Neural progenitor cell (in vitro differentiated cells): ENCODE measurements at regions not wholly inside any gene's neighbourhood (a gene's known extent, or its start where the extent isn't known, plus 50 kb on each side); places are given as distances from the start of the nearest gene placed in this dataset.

ENCODE experiments used
- DNase-seq: peaks from one replicate; pipeline ENCODE4 v3.0.0-alpha.2; 2016; ENCODE audit warnings: low spot score
- H2AFZ ChIP-seq: fragments of 200-600 bp; sonication (generic); replicated peaks from 2 replicates; pipeline ENCODE4 v1.6.1; 2016; ENCODE audit warnings: antibody characterized with exemption
- H3F3A ChIP-seq: fragments of 200-600 bp; sonication (generic); 2 replicates; pipeline ENCODE4 v1.6.1; 2016; ENCODE audit warnings: antibody characterized with exemption, low read depth
- H3K27ac ChIP-seq: fragments of 200-600 bp; sonication (generic); 2 replicates; pipeline ENCODE4 v1.5.1; 2016; ENCODE audit warnings: mild to moderate bottlenecking
- H3K27me3 ChIP-seq: fragments of 200-600 bp; sonication (generic); 2 replicates; pipeline ENCODE4 v1.6.1; 2016; ENCODE audit warnings: mild to moderate bottlenecking, moderate library complexity
- H3K36me3 ChIP-seq: fragments of 200-600 bp; sonication (generic); 2 replicates; pipeline ENCODE4 v1.5.1; 2016
- H3K4me1 ChIP-seq: fragments of 200-600 bp; sonication (generic); 2 replicates; pipeline ENCODE4 v1.6.1; 2016; ENCODE audit warnings: mixed run types
- H3K4me2 ChIP-seq: fragments of 200-600 bp; sonication (generic); 2 replicates; pipeline ENCODE4 v1.6.1; 2016
- H3K4me3 ChIP-seq: fragments of 200-600 bp; sonication (generic); 2 replicates; pipeline ENCODE4 v1.5.1; 2016
- H3K79me2 ChIP-seq: fragments of 200-600 bp; sonication (generic); 2 replicates; pipeline ENCODE4 v1.6.1; 2016; ENCODE audit warnings: low read depth
- H3K9ac ChIP-seq: fragments of 200-600 bp; sonication (generic); 2 replicates; pipeline ENCODE4 v1.6.1; 2016
- H3K9me3 ChIP-seq: fragments of 200-600 bp; sonication (generic); 2 replicates; pipeline ENCODE4 v1.5.1; 2016; ENCODE audit warnings: low read depth
- H4K20me1 ChIP-seq: fragments of 200-600 bp; sonication (generic); 2 replicates; pipeline ENCODE4 v1.6.1; 2016; ENCODE audit warnings: low read depth
- H3K27ac Mint-ChIP-seq: 3 replicates; pipeline ENCODE4 v1.8.0; 2021; ENCODE audit warnings: mixed read lengths
- H3K27me3 Mint-ChIP-seq: 2 replicates; pipeline ENCODE4 v1.8.0; 2022; ENCODE audit warnings: low read depth, mild to moderate bottlenecking, inconsistent platforms, moderate library complexity, mixed read lengths; ENCODE audit not compliant: insufficient read depth
- H3K36me3 Mint-ChIP-seq: 3 replicates; pipeline ENCODE4 v1.8.0; 2021; ENCODE audit warnings: mixed read lengths
- H3K4me1 Mint-ChIP-seq: 3 replicates; pipeline ENCODE4 v1.8.0; 2021; ENCODE audit warnings: mixed read lengths
- H3K4me3 Mint-ChIP-seq: 3 replicates; pipeline ENCODE4 v1.8.0; 2021; ENCODE audit warnings: mild to moderate bottlenecking, moderate library complexity, mixed read lengths
- H3K9me3 Mint-ChIP-seq: 3 replicates; pipeline ENCODE4 v1.8.0; 2020; ENCODE audit warnings: mixed read lengths
- EZH2 ChIP-seq: fragments of 200-600 bp; sonication (generic); IDR thresholded peaks from 2 replicates; pipeline ENCODE4 v1.6.1; 2017; ENCODE audit warnings: antibody characterized with exemption, mild to moderate bottlenecking, moderate library complexity
- EZH2phosphoT487 ChIP-seq: fragments of 200-600 bp; sonication (generic); IDR thresholded peaks from 2 replicates; pipeline ENCODE4 v1.6.1; 2017; ENCODE audit warnings: antibody characterized with exemption
- TF ChIP-seq, protein P1 (sequence below): fragments of 200-600 bp; sonication (generic); IDR thresholded peaks from 2 replicates; pipeline ENCODE4 v1.5.1; 2017; ENCODE audit warnings: antibody characterized with exemption, mild to moderate bottlenecking

DNA sequence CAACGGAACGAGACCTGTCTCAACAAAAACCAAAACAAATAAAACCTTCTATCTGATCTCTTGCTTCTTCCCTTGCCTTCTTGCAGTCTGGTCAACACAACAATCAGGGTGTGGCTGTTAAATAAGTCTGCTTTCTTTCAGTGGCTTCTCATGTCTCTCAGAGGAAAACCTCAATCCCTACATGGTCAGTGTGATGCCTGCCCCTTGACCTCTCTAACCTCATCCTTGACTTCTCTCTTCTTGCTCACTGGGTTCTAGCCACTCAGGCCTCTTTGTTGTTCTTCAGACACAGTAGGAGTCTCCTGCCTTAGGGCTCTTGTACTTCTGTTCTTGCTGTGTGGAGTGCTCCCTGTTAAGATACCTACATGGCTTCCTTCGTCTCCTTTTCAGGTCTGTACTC is 220.4 kb downstream of the SDHAF3 start:
- no peaks in the 10 kb centered on the region for H3K9me3 ChIP-seq
- H3K27ac Mint-ChIP-seq, result no peak overlapping the region

DNA sequence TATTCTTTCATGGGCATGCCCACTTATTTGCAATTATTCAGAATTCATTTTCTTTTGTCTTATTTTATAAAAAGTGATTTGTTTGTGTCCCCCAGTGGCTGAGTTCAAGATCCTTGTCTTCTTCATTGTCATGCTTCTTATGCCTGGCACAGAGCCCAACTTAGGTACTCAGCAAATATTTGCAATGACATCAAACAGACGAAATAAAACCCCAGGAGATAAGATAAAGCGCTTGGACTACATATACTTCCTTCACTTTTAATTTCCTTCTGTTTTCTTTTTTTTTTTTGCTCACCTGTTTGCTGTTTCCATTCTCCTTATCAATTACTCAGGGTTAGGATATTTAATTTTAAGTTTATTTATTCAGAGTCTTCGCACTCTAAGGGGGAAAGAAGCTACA is 225.0 kb downstream of the SDHAF3 start:
- H3K9me3 Mint-ChIP-seq, result peaks cover 5% of the 10 kb centered on the region
- H3K9ac ChIP-seq, result no peak overlapping the region
- no peak overlapping the region for H2AFZ ChIP-seq
- H3K27ac Mint-ChIP-seq, result no peak overlapping the region
- H3K4me2 ChIP-seq, result no peak overlapping the region
- H3K36me3 ChIP-seq, result no peaks in the 10 kb centered on the region
- H3F3A ChIP-seq, result no peaks in the 10 kb centered on the region
- H3K4me3 Mint-ChIP-seq, result no peak overlapping the region
- no peaks in the 10 kb centered on the region for H3K79me2 ChIP-seq
- no peaks in the 10 kb centered on the region for H3K4me1 Mint-ChIP-seq
- no peak overlapping the region for H3K4me3 ChIP-seq
- DNase-seq, result no peak
- H3K27ac ChIP-seq, result no peak overlapping the region
- TF ChIP-seq, protein P1, sequence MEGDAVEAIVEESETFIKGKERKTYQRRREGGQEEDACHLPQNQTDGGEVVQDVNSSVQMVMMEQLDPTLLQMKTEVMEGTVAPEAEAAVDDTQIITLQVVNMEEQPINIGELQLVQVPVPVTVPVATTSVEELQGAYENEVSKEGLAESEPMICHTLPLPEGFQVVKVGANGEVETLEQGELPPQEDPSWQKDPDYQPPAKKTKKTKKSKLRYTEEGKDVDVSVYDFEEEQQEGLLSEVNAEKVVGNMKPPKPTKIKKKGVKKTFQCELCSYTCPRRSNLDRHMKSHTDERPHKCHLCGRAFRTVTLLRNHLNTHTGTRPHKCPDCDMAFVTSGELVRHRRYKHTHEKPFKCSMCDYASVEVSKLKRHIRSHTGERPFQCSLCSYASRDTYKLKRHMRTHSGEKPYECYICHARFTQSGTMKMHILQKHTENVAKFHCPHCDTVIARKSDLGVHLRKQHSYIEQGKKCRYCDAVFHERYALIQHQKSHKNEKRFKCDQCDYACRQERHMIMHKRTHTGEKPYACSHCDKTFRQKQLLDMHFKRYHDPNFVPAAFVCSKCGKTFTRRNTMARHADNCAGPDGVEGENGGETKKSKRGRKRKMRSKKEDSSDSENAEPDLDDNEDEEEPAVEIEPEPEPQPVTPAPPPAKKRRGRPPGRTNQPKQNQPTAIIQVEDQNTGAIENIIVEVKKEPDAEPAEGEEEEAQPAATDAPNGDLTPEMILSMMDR, result no peak
- TF ChIP-seq EZH2phosphoT487 (no peak), EZH2 (no peak)
- H4K20me1 ChIP-seq, result no peaks in the 10 kb centered on the region
- peaks cover 7% of the 10 kb centered on the region for H3K27me3 Mint-ChIP-seq
- H3K27me3 ChIP-seq, result no peaks in the 10 kb centered on the region
- H3K36me3 Mint-ChIP-seq, result no peaks in the 10 kb centered on the region
- no peaks in the 10 kb centered on the region for H3K9me3 ChIP-seq
- H3K4me1 ChIP-seq, result no peaks in the 10 kb centered on the region

More for the DNA sequence above, 220.4 kb downstream of the SDHAF3 start:
- H4K20me1 ChIP-seq, result no peaks in the 10 kb centered on the region
- no peak overlapping the region for H2AFZ ChIP-seq
- no peaks in the 10 kb centered on the region for H3K27me3 ChIP-seq
- Mint-ChIP-seq H3K4me1 (no peaks in the 10 kb centered on the region), H3K9me3 (peaks cover 14% of the 10 kb centered on the region), H3K36me3 (no peaks in the 10 kb centered on the region), H3K27me3 (peaks cover 9% of the 10 kb centered on the region), H3K4me3 (no peak overlapping the region)
- H3K9ac ChIP-seq, result no peak overlapping the region
- TF ChIP-seq, protein P1, result no peak
- TF ChIP-seq EZH2phosphoT487 (no peak), EZH2 (no peak)
- no peaks in the 10 kb centered on the region for H3F3A ChIP-seq
- no peaks in the 10 kb centered on the region for H3K79me2 ChIP-seq
- no peaks in the 10 kb centered on the region for H3K4me1 ChIP-seq
- H3K4me2 ChIP-seq, result no peak overlapping the region
- no peak overlapping the region for H3K27ac ChIP-seq
- DNase-seq, result no peak
- H3K4me3 ChIP-seq, result no peak overlapping the region
- H3K36me3 ChIP-seq, result no peaks in the 10 kb centered on the region

DNA sequence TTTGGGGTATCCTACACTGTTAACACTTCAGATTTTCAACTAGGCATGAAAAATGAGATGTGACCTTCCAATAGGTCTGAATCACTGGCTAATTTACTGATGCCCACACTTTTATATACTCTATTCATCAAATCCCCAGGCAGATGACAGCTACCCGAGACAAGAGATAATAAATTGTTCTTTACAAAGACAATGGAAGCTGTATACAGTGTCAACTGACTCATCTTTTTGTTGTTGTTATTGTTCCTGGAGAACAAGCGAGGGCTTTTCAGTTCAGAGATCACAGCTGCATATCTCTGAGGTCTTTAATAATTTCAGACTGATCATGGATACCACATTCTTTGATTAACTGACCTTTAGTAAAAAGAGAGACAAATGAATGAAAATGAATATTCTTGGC is 228.9 kb downstream of the SDHAF3 start:
- no peak for DNase-seq

More for the DNA sequence above, 228.9 kb downstream of the SDHAF3 start:
- TF ChIP-seq, protein P1, result no peak
- TF ChIP-seq EZH2 (no peak), EZH2phosphoT487 (no peak)
- H3K36me3 Mint-ChIP-seq, result no peaks in the 10 kb centered on the region
- Histone ChIP-seq H3K9me3 (no peaks in the 10 kb centered on the region), H3K4me1 (no peaks in the 10 kb centered on the region), H2AFZ (no peak overlapping the region), H3K27me3 (no peaks in the 10 kb centered on the region), H3K27ac (no peak overlapping the region), H3F3A (no peaks in the 10 kb centered on the region), H4K20me1 (no peaks in the 10 kb centered on the region), H3K4me3 (no peak overlapping the region), H3K36me3 (no peaks in the 10 kb centered on the region), H3K9ac (no peak overlapping the region), H3K4me2 (no peak overlapping the region), H3K79me2 (no peaks in the 10 kb centered on the region)
- H3K9me3 Mint-ChIP-seq, result peaks cover 3% of the 10 kb centered on the region
- H3K4me3 Mint-ChIP-seq, result no peak overlapping the region
- no peaks in the 10 kb centered on the region for H3K4me1 Mint-ChIP-seq
- peaks cover 2% of the 10 kb centered on the region for H3K27me3 Mint-ChIP-seq
- H3K27ac Mint-ChIP-seq, result no peak overlapping the region
